Endodermal cell (in vitro differentiated cells): ENCODE measurements at regions not wholly inside any gene's neighbourhood (a gene's known extent, or its start where the extent isn't known, plus 50 kb on each side); places are given as distances from the start of the nearest gene placed in this dataset.
A peak's percentile ranks its signal among the peaks of the same experiment; 100 is the strongest.

ENCODE experiments used
- DNase-seq: peaks from one replicate; pipeline ENCODE4 v3.0.0-alpha.2; 2017
- H3K27ac ChIP-seq: 2 replicates; pipeline ENCODE4 v1.5.1; 2013; ENCODE audit warnings: mild to moderate bottlenecking, low read depth, low read length, moderate library complexity
- H3K27me3 ChIP-seq: 2 replicates; pipeline ENCODE4 v1.6.1; 2013; ENCODE audit warnings: mild to moderate bottlenecking, low read length, moderate library complexity; ENCODE audit not compliant: insufficient read depth, control insufficient read depth, poor library complexity, severe bottlenecking
- H3K36me3 ChIP-seq: 2 replicates; pipeline ENCODE4 v1.7.0; 2013; ENCODE audit warnings: mild to moderate bottlenecking, low read length, moderate library complexity; ENCODE audit not compliant: control insufficient read depth, insufficient read depth
- H3K4me1 ChIP-seq: one replicate; pipeline ENCODE4 v1.7.0; 2013; ENCODE audit warnings: low read length; ENCODE audit not compliant: control insufficient read depth, insufficient read depth
- H3K4me3 ChIP-seq: 2 replicates; pipeline ENCODE4 v1.5.1; 2013; ENCODE audit warnings: mild to moderate bottlenecking, low read length, moderate library complexity
- H3K9ac ChIP-seq: 2 replicates; pipeline ENCODE4 v1.6.1; 2013; ENCODE audit warnings: mild to moderate bottlenecking, low read length, moderate library complexity; ENCODE audit not compliant: poor library complexity, severe bottlenecking; ENCODE audit errors: extremely low read depth
- H3K9me3 ChIP-seq: 2 replicates; pipeline ENCODE4 v1.6.1; 2013; ENCODE audit warnings: mild to moderate bottlenecking, low read length, moderate library complexity; ENCODE audit not compliant: control insufficient read depth
- H3K27ac Mint-ChIP-seq: 2 replicates; pipeline ENCODE4 v1.8.0; 2020; ENCODE audit warnings: mixed read lengths
- H3K27me3 Mint-ChIP-seq: 2 replicates; pipeline ENCODE4 v1.8.0; 2021; ENCODE audit warnings: mild to moderate bottlenecking, mixed read lengths; ENCODE audit not compliant: insufficient read depth
- H3K36me3 Mint-ChIP-seq: 2 replicates; pipeline ENCODE4 v1.8.0; 2020; ENCODE audit warnings: low read depth, mixed read lengths
- H3K4me1 Mint-ChIP-seq: 2 replicates; pipeline ENCODE4 v1.8.0; 2020; ENCODE audit warnings: mixed read lengths
- H3K4me3 Mint-ChIP-seq: 2 replicates; pipeline ENCODE4 v1.8.0; 2020; ENCODE audit warnings: mild to moderate bottlenecking, moderate library complexity, mixed read lengths
- H3K9me3 Mint-ChIP-seq: 2 replicates; pipeline ENCODE4 v1.8.0; 2020; ENCODE audit warnings: mild to moderate bottlenecking, mixed read lengths
- CTCF ChIP-seq: fragments of 200-600 bp; sonication (generic); conservative IDR thresholded peaks from 2 replicates; pipeline ENCODE4 v1.5.0; 2021; ENCODE audit warnings: antibody characterized with exemption, mild to moderate bottlenecking
- WGBS, 2 experiments: methylation state at CpG; one replicate each; pipeline versions ENCODE4 v1.1.5 to v1.1.7; 2013; ENCODE audit warnings: missing lambda C conversion rate in 2 of 2, mixed read lengths in 1 of 2; ENCODE audit not compliant: insufficient coverage in 1 of 2, insufficient read length in 1 of 2; 5-methylcytosine and 5-hydroxymethylcytosine counted together

GRCh38 chr12:20030826-20031225 is 337.5 kb upstream of the PDE3A start:
- no peaks in the 10 kb centered on the region for H3K9me3 ChIP-seq
- Mint-ChIP-seq H3K27me3 (no peaks in the 10 kb centered on the region), H3K9me3 (no peaks in the 10 kb centered on the region), H3K4me3 (no peak overlapping the region), H3K36me3 (no peaks in the 10 kb centered on the region), H3K4me1 (peaks cover 20% of the 10 kb centered on the region), H3K27ac (peak overlapping the region; percentile 83)
- no peak overlapping the region for H3K9ac ChIP-seq
- H3K27me3 ChIP-seq: peaks cover 7% of the 10 kb centered on the region
- no peak overlapping the region for H3K27ac ChIP-seq
- H3K36me3 ChIP-seq: no peaks in the 10 kb centered on the region
- TF ChIP-seq CTCF: no peak
- H3K4me1 ChIP-seq: peaks cover 10% of the 10 kb centered on the region
- whole genome bisulfite sequencing, 2 experiments: no CpG with 5 or more reads among the region's 1 CpG
- H3K4me3 ChIP-seq: no peak overlapping the region
- no peak for DNase-seq

DNA sequence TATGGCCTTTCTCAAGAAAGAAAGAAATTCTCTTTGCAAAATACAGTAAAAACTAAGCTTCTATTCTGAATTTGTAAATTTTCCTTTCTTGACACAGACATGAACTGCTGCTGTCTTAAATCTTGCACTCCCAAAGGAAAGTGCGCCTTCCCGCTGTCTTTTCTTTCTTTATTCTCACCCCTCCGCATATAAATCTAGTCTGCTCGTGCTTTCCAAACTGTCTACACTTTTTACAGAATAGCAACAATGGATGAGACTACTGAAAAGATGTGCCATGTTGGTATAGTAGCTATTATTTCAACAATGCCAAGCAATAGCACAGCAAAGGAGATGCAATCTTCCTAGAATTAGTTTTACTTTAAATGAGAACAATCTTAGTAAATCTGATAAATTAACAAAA is 328.8 kb upstream of the PDE3A start:
- Mint-ChIP-seq H3K27ac (no peak overlapping the region), H3K4me1 (peaks cover 7% of the 10 kb centered on the region), H3K27me3 (no peaks in the 10 kb centered on the region), H3K9me3 (no peaks in the 10 kb centered on the region), H3K36me3 (no peaks in the 10 kb centered on the region), H3K4me3 (no peak overlapping the region)
- Histone ChIP-seq H3K9ac (no peak overlapping the region), H3K27ac (peak overlapping the region; percentile 51), H3K4me1 (no peaks in the 10 kb centered on the region), H3K36me3 (no peaks in the 10 kb centered on the region), H3K4me3 (no peak overlapping the region), H3K9me3 (no peaks in the 10 kb centered on the region), H3K27me3 (no peaks in the 10 kb centered on the region)
- no peak for DNase-seq
- TF ChIP-seq CTCF: no peak
- 94 to 100% methylated on average over 1 to 4 of the region's 4 CpGs for WGBS, 2 experiments

DNA sequence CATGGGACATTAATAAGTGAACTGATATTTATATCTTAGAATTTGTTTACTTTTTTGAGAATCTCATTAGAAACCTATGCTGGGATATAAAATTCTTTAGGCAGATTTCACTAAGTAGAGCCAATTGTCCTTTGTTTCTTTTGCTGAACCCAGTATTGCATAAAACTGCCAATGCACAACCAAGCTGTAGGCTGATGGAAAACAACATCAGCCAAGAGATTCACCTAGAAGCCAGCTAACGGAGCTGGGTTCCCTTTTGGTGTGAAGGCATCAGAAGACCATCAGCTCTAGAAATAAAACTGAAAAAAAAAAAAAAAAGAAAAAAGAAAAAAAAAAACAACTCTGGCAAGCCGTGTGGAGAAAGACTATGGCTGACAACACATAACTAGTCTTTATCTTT is 328.2 kb upstream of the PDE3A start:
- Mint-ChIP-seq H3K9me3 (no peaks in the 10 kb centered on the region), H3K4me3 (no peak overlapping the region), H3K27me3 (no peaks in the 10 kb centered on the region), H3K4me1 (peaks cover 7% of the 10 kb centered on the region), H3K36me3 (no peaks in the 10 kb centered on the region), H3K27ac (no peak overlapping the region)
- H3K4me3 ChIP-seq: no peak overlapping the region
- no peak for TF ChIP-seq CTCF
- H3K4me1 ChIP-seq: no peaks in the 10 kb centered on the region
- no peaks in the 10 kb centered on the region for H3K9me3 ChIP-seq
- H3K27me3 ChIP-seq: no peaks in the 10 kb centered on the region
- no peak for DNase-seq
- WGBS, 2 experiments: 83% methylated on average over 2 of the region's 2 CpGs; no CpG with 5 or more reads in 1 of the 2 experiments
- H3K27ac ChIP-seq: no peak overlapping the region
- H3K9ac ChIP-seq: no peak overlapping the region
- no peaks in the 10 kb centered on the region for H3K36me3 ChIP-seq
